DMS53 treated with DMSO at 0.1 percent for 48 hours (cell line): ENCODE measurements at regions not wholly inside any gene's neighbourhood (a gene's known extent, or its start where the extent isn't known, plus 50 kb on each side); places are given as distances from the start of the nearest gene placed in this dataset.
"Not testable (repeated sequence)": the region's sequence is repeated elsewhere in the genome, so short reads cannot be mapped to it uniquely, and the experiment has no call there.

Experiments used
- DNase-seq: peaks from one replicate; lab custom pipeline; 2025; ENCODE audit not compliant: unreplicated experiment; lab: John Stamatoyannopoulos, UW

DNA sequence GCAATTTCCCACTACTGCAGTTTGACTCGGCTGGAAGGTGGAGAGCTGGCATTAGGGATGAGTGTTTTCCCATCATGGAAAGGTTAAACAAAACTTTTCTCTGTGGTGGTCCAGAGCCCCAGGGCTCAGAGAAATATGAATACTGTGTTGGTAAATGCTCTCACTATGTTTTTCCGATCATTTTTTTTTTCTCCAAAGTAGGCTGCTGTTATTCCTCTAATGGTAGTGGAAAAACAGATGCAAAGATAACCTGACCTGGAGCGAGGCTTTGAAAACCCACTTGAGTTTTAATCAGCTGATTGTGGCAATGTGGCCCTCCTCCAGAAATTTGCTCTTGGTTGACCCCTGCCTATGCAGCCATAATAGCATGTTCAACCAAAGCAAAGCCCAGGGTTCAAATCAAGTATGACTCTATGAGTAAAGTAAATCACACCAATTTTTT is 320.8 kb upstream of the CTNNB1 start:
- DNase-seq: no peak

DNA sequence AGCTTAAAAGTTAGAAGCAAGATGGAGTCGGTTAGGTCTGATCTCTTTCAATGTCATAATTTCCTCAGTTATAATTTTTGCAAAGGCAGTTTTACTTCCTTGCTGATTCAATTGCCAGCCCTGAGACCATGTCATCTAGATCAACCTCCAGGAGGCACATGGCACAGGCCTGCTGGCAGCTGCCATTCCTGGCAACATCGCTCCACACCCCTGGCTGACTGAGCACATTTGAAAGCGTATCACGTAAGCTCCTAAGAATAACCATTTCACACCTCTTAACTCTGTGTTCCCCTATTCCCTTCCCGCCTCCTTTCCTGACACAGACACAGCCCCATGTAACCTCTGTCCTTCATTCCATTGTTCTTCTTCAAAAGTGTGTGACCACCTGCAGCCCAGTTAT is 313.9 kb upstream of the CTNNB1 start:
- no peak for DNase-seq

GRCh38 chr3:40886660-40887425 is 312.5 kb upstream of the CTNNB1 start:
- no peak for DNase-seq

DNA sequence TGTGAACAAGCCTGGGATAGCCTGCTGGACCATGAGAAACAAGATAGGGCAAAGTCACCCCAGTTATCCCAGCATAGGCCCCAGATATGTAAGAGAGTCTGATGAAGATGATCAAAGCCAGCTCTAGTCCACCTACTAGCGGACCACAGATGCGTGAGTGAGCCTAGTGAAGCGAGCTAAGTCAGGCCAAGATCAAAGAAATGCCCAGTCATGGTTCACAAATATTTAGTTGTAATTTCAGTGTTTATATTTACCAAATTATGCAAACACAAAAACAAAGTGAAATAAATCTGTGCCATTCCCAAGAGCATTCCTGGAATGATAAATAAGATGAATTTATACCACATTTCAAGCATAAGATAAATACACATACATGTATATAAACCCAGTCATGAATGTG is 308.1 kb upstream of the CTNNB1 start:
- DNase-seq: no peak

DNA sequence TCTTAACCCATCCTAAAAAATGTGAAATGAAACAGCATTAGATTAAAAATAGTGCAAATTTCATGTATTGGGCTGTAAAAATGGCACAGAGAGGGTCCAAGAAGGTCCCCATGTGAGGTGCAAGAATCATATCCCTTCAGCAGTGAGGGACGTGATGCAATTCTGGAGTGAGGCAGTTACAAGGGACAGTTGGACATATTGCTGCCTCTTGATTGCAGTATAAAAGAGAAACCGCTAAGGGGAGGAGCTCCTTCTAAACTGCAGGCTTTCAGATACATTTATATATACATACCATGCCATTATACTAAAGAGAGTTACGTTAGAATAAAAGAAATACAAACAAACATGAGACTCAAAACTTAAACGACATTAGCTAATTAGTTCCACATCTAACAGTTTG is 304.2 kb upstream of the CTNNB1 start:
- no peak for DNase-seq

DNA sequence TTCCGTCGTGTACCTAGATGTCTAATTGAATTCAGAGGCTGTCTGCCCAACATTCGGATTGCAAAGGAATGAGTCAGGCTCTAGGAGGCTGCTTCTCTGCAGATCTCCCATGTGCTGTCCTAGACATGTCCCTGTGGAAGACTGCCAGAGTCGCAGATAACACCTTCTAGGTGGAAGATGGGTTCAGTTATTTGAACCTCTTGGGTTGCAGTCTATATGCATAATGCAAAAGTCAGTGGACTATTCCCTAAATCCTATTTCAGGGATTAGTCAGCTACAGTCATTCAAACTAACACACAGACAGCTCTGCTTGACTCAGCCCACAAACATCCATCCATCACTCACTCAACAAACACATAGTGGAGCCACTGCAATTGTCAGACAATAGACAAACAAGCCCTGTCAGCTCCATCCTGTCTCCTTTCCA is 300.0 kb upstream of the CTNNB1 start:
- no peak for DNase-seq

DNA sequence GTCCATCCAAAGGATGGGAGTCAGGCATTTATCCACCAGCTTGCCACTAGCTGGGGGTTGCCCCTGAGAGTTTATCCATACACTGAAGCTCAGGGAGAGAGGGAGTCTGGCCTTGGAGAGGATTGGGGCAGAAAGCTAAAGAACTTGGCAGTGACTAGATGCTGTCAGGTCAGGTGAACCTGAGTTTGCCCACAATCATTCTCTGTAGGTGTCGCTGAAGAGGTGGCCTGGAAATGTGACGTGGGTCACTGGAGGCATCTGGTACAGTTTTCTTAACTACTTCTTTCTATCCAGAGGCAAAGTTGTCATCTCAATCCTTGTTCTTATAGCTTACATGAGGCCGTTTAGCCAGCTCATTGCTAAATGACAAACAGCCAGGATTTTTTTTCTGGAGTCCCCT is 298.0 kb upstream of the CTNNB1 start:
- DNase-seq: no peak

- no peak for DNase-seq
Measured at GRCh38 chr3:40901796-40902195, 297.5 kb upstream of the CTNNB1 start.

- not testable (repeated sequence) for DNase-seq
Measured at GRCh38 chr3:40907907-40908465, 291.3 kb upstream of the CTNNB1 start.

GRCh38 chr3:40908612-40909011 is 290.7 kb upstream of the CTNNB1 start:
- no peak for DNase-seq

DNA sequence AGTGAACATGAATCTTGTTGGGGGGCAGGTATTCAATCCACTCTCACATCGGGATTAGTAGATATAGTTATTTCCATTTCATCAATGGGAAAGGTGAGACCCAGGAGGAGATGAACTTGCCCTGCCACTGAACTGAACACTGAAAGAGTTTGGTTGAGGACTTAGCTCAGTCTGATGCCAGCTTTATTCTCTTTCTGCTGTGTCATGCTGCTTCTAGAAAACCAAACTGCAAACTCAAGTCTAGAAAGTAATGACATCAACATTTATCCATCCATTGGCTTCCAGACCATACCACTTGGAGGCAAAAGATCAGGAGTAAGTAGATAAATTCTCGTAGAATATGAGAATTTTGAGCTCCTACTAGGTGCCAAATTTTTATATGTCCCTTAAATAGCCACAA is 288.0 kb upstream of the CTNNB1 start:
- no peak for DNase-seq

DNA sequence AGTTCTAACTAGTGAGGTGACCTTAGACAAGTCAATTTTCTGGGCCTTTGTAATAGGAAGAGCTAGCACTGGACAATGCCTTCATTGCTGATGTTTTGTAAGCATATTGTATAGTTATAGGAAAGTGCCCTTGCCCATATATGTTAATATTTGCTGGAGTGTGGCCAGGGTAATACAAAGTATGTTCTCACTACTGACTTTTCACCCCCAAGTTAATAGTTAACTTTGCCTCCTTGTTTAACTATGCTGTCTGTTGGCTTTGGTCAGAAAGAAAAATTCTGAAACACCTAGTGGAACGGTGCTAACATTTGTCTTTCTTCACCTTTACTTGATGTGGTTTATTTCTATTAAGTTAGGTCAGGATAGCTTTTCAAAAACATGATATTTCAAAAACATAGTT is 287.4 kb upstream of the CTNNB1 start:
- no peak for DNase-seq

- DNase-seq: no peak
Measured at GRCh38 chr3:40912461-40912860, 286.8 kb upstream of the CTNNB1 start.

DNA sequence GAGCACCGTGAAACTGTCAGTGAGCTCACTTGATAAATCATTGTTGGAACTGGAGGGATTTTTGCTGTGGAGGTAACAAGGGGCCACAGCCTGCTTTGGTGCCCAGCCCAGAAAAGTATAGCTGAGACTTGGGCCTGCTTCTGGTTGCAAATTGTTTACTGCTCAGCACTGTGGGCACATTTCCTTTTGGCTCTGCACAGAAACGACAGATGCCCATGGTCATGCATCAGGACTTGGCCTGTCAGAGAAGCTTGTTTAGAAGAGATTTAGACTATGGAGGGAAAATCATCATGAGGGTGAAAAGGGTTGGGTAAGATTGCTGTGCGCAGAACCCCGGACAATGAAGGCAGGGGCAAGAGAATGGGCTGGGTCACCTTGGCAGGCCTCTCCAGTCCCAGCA is 286.1 kb upstream of the CTNNB1 start:
- DNase-seq: no peak

DNA sequence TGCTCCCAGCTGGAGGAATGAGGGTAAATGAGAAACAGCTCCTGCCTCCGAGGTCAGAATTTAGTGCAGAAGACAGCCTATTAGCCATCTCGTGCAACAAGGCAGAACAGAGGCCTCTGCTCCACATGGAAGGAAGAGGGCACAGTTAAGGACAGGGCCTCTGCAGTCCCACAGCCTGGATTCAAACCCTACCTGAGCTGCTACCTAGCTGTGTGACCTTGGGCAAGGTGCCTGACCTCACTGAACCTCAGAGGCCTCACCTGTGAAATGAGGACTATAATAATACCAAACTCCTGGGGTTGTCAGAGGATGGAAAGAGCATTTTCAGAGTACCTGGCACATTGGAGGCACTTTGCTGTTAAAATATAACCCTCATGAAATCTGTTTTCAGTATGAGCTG is 285.7 kb upstream of the CTNNB1 start:
- DNase-seq: no peak

DNA sequence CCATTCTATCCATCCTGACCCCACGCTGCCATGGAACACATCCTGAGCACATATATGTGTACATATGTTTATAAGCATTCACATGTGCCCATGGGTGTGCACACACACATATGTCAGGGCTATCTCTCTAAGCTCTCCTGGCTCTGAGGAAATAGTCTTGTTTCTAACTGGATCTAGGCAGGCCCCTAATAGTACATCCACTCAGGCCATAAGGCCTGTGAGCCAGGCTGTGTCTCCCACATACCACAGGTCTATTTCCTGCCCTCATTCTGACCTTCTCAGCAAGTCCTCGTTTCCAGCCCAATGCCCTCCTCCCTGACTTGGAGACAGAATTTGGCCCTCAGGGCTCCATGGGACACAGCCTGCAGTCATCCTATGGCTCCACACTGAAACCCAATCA is 284.8 kb upstream of the CTNNB1 start:
- DNase-seq: no peak

- DNase-seq: no peak
Measured at GRCh38 chr3:40915346-40915865, 283.9 kb upstream of the CTNNB1 start.

- no peak for DNase-seq
Measured at GRCh38 chr3:40920041-40920440, 279.3 kb upstream of the CTNNB1 start.

GRCh38 chr3:40921251-40921650 is 278.1 kb upstream of the CTNNB1 start:
- DNase-seq: no peak

GRCh38 chr3:40923143-40923542 is 276.2 kb upstream of the CTNNB1 start:
- DNase-seq: no peak

DNA sequence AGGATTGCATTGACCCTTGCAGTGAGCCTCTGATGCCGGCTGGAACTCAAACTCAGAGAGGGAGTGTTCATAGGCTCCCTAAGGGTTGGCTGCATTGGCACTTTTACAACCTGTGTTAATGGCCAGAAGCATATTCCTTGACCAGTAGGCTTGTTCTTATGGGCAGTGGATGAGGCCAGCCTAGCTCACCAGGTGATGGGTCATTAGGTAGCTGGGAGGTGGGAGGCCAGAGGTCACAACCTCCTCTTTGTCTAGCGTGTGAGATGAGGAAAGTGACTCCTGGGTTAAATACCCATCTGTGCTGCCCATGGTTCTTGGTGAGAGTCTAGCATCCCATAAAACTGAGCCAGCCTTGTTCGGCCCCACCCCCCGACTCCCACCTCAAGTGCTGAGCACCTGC is 275.7 kb upstream of the CTNNB1 start:
- DNase-seq: no peak

- DNase-seq: peak; percentile 76
Measured at GRCh38 chr3:40924559-40925141, 274.7 kb upstream of the CTNNB1 start.
